H9 (cell line): ENCODE measurements at regions not wholly inside any gene's neighbourhood (a gene's known extent, or its start where the extent isn't known, plus 50 kb on each side); places are given as distances from the start of the nearest gene placed in this dataset.
"Not testable (repeated sequence)": the region's sequence is repeated elsewhere in the genome, so short reads cannot be mapped to it uniquely, and the experiment has no call there.

Experiments used
- DNase-seq: peaks from one replicate; pipeline ENCODE4 v3.0.0-alpha.2; 2017
- H2AFZ ChIP-seq: one replicate; pipeline ENCODE4 v1.6.1; 2013; ENCODE audit warnings: mild to moderate bottlenecking, low read length, control low read depth, moderate library complexity
- H2AK5ac ChIP-seq: 2 replicates; pipeline ENCODE4 v1.6.1; 2013; ENCODE audit warnings: low read length, control low read depth, mixed read lengths; ENCODE audit not compliant: insufficient read length
- H2BK120ac ChIP-seq: one replicate; pipeline ENCODE4 v1.6.1; 2013; ENCODE audit warnings: low read depth, mild to moderate bottlenecking, low read length, control low read depth, inconsistent platforms; ENCODE audit not compliant: poor library complexity, severe bottlenecking
- H2BK12ac ChIP-seq: 2 replicates; pipeline ENCODE4 v1.6.1; 2013; ENCODE audit warnings: low read length, control low read depth, mixed read lengths, low read depth; ENCODE audit not compliant: insufficient read length
- H2BK15ac ChIP-seq: 2 replicates; pipeline ENCODE4 v1.6.1; 2013; ENCODE audit warnings: low read depth, low read length, control low read depth
- H2BK20ac ChIP-seq: one replicate; pipeline ENCODE4 v1.6.1; 2013; ENCODE audit warnings: low read depth, mild to moderate bottlenecking, low read length, control low read depth, inconsistent platforms; ENCODE audit not compliant: poor library complexity, severe bottlenecking
- H2BK5ac ChIP-seq: 2 replicates; pipeline ENCODE4 v1.6.1; 2013; ENCODE audit warnings: low read length, control low read depth, mixed read lengths; ENCODE audit not compliant: insufficient read length
- H3K14ac ChIP-seq: 2 replicates; pipeline ENCODE4 v1.6.1; 2013; ENCODE audit warnings: low read length, control low read depth; ENCODE audit not compliant: insufficient read depth
- H3K18ac ChIP-seq: 2 replicates; pipeline ENCODE4 v1.6.1; 2013; ENCODE audit warnings: low read depth, mild to moderate bottlenecking, mixed read lengths, low read length, control low read depth; ENCODE audit not compliant: insufficient read length
- H3K23ac ChIP-seq: 2 replicates; pipeline ENCODE4 v1.6.1; 2013; ENCODE audit warnings: low read length, control low read depth, mixed read lengths, low read depth; ENCODE audit not compliant: insufficient read length
- H3K23me2 ChIP-seq: 2 replicates; pipeline ENCODE4 v1.6.1; 2013; ENCODE audit warnings: low read depth, mild to moderate bottlenecking, mixed read lengths, low read length, control low read depth; ENCODE audit not compliant: insufficient read length, poor library complexity, severe bottlenecking
- H3K27ac ChIP-seq: 2 replicates; pipeline ENCODE4 v1.5.1; 2013; ENCODE audit warnings: low read length, control low read depth, mixed read lengths, low read depth; ENCODE audit not compliant: insufficient read length
- H3K27me3 ChIP-seq: 2 replicates; pipeline ENCODE4 v1.6.1; 2013; ENCODE audit warnings: low read length, control low read depth, inconsistent platforms; ENCODE audit not compliant: insufficient read depth
- H3K4ac ChIP-seq: 2 replicates; pipeline ENCODE4 v1.6.1; 2013; ENCODE audit warnings: low read depth, mild to moderate bottlenecking, control low read depth, inconsistent platforms, low read length, moderate library complexity
- H3K4me1 ChIP-seq: 2 replicates; pipeline ENCODE4 v1.6.1; 2013; ENCODE audit warnings: low read length, control low read depth, inconsistent platforms; ENCODE audit not compliant: insufficient read depth
- H3K4me2 ChIP-seq: 2 replicates; pipeline ENCODE4 v1.6.1; 2013; ENCODE audit warnings: low read length, control low read depth, mixed read lengths; ENCODE audit not compliant: insufficient read length, insufficient read depth
- H3K56ac ChIP-seq: 2 replicates; pipeline ENCODE4 v1.6.1; 2013; ENCODE audit warnings: low read depth, mild to moderate bottlenecking, mixed read lengths, low read length, control low read depth; ENCODE audit not compliant: insufficient read length
- H3K79me1 ChIP-seq: 2 replicates; pipeline ENCODE4 v1.6.1; 2013; ENCODE audit warnings: low read depth, mild to moderate bottlenecking, moderate library complexity, low read length, control low read depth, inconsistent platforms; ENCODE audit not compliant: insufficient read depth, poor library complexity, severe bottlenecking
- H3K79me2 ChIP-seq: 2 replicates; pipeline ENCODE4 v1.6.1; 2013; ENCODE audit warnings: low read length, control low read depth, inconsistent platforms; ENCODE audit not compliant: insufficient read depth
- H3K9ac ChIP-seq: 2 replicates; pipeline ENCODE4 v1.6.1; 2013; ENCODE audit warnings: low read length, control low read depth, mixed read lengths; ENCODE audit not compliant: insufficient read length; ENCODE audit errors: extremely low read depth
- H3K9me3 ChIP-seq: one replicate; pipeline ENCODE4 v1.6.1; 2013; ENCODE audit warnings: low read depth, low read length, inconsistent platforms; ENCODE audit not compliant: control insufficient read depth
- H3T11ph ChIP-seq: one replicate; pipeline ENCODE4 v1.6.1; 2013; ENCODE audit warnings: mild to moderate bottlenecking, low read length, control low read depth, inconsistent platforms
- H4K20me1 ChIP-seq: one replicate; pipeline ENCODE4 v1.6.1; 2013; ENCODE audit not compliant: control insufficient read depth, insufficient read length, insufficient read depth
- H4K5ac ChIP-seq: 2 replicates; pipeline ENCODE4 v1.6.1; 2013; ENCODE audit warnings: low read depth, mild to moderate bottlenecking, mixed read lengths, low read length, control low read depth; ENCODE audit not compliant: insufficient read length
- H4K8ac ChIP-seq: replicated peaks from 2 replicates; pipeline ENCODE4 v1.6.1; 2013; ENCODE audit warnings: low read length, control low read depth, mixed read lengths, low read depth; ENCODE audit not compliant: insufficient read length
- H4K91ac ChIP-seq: 2 replicates; pipeline ENCODE4 v1.6.1; 2013; ENCODE audit warnings: low read depth, mild to moderate bottlenecking, moderate library complexity, mixed read lengths, low read length, control low read depth; ENCODE audit not compliant: insufficient read length
- H3K27ac Mint-ChIP-seq, 3 experiments: 2 replicates in 2 of 3; 3 replicates in 1 of 3; pipeline ENCODE4 v1.8.0; 2020 to 2021; ENCODE audit warnings: mixed read lengths in 3 of 3, mild to moderate bottlenecking in 1 of 3, moderate library complexity in 1 of 3
- H3K27me3 Mint-ChIP-seq: 2 replicates; pipeline ENCODE4 v1.8.0; 2021; ENCODE audit warnings: low read depth, mild to moderate bottlenecking, moderate library complexity, mixed read lengths
- H3K36me3 Mint-ChIP-seq, 3 experiments: 2 replicates in 2 of 3; 3 replicates in 1 of 3; pipeline ENCODE4 v1.8.0; 2020 to 2021; ENCODE audit warnings: low read depth in 3 of 3, mixed read lengths in 3 of 3; ENCODE audit not compliant: insufficient read depth in 1 of 3
- H3K4me1 Mint-ChIP-seq, 2 experiments: 2 replicates each; pipeline ENCODE4 v1.8.0; 2020; ENCODE audit warnings: mixed read lengths in 2 of 2
- H3K4me3 Mint-ChIP-seq, 2 experiments: 2 replicates in 1 of 2; 3 replicates in 1 of 2; pipeline ENCODE4 v1.8.0; 2020 to 2021; ENCODE audit warnings: mild to moderate bottlenecking in 2 of 2, mixed read lengths in 2 of 2, moderate library complexity in 1 of 2
- H3K9me3 Mint-ChIP-seq, 2 experiments: 2 replicates in 1 of 2; 3 replicates in 1 of 2; pipeline ENCODE4 v1.8.0; 2020; ENCODE audit warnings: mild to moderate bottlenecking in 2 of 2, mixed read lengths in 2 of 2, moderate library complexity in 1 of 2
- CTCF ChIP-seq: fragments of 200-600 bp; sonication (generic); conservative IDR thresholded peaks from 3 replicates; pipeline ENCODE4 v1.8.0; 2021; ENCODE audit warnings: antibody characterized with exemption, mild to moderate bottlenecking
- WGBS: extraction: QIAGEN DNeasy Blood & Tissue Kit; methylation state at CpG from one replicate; pipeline ENCODE4 v1.1.7; 2013; ENCODE audit warnings: missing lambda C conversion rate, low lambda C conversion rate, mixed read lengths; ENCODE audit not compliant: insufficient read length; ENCODE audit errors: extremely low coverage; 5-methylcytosine and 5-hydroxymethylcytosine counted together

GRCh38 chr17:70523426-70523825 is 354.1 kb downstream of the KCNJ2 start:
- H3T11ph ChIP-seq: no peak overlapping the region
- H3K23me2 ChIP-seq: no peaks in the 10 kb centered on the region
- no peak overlapping the region for H3K9ac ChIP-seq
- Mint-ChIP-seq H3K9me3 (no peaks in the 10 kb centered on the region), H3K27ac (no peak overlapping the region), H3K36me3 (no peaks in the 10 kb centered on the region), H3K4me1 (peaks cover 0 to 4% of the 10 kb centered on the region in 2 experiments; a peak in 1 of 4 replicates), H3K4me3 (no peak overlapping the region), H3K27me3 (no peaks in the 10 kb centered on the region)
- no peaks in the 10 kb centered on the region for H3K9me3 ChIP-seq
- no peak overlapping the region for H2BK20ac ChIP-seq
- no peaks in the 10 kb centered on the region for H3K79me1 ChIP-seq
- no peaks in the 10 kb centered on the region for H3K4me1 ChIP-seq
- no peak overlapping the region for H2AFZ ChIP-seq
- H4K91ac ChIP-seq: no peak overlapping the region
- no peak overlapping the region for H3K14ac ChIP-seq
- no peak overlapping the region for H3K18ac ChIP-seq
- H4K8ac ChIP-seq: no peak overlapping the region
- no peak overlapping the region for H2AK5ac ChIP-seq
- H4K5ac ChIP-seq: no peak overlapping the region
- DNase-seq: no peak
- no peak overlapping the region for H3K23ac ChIP-seq
- no peaks in the 10 kb centered on the region for H3K27me3 ChIP-seq
- H3K4ac ChIP-seq: no peak overlapping the region
- H3K27ac ChIP-seq: no peak overlapping the region
- H3K4me2 ChIP-seq: no peak overlapping the region
- no CpG with 5 or more reads among the region's 4 CpGs for WGBS
- H3K56ac ChIP-seq: no peak overlapping the region
- H2BK15ac ChIP-seq: no peak overlapping the region
- H3K79me2 ChIP-seq: no peaks in the 10 kb centered on the region
- no peak overlapping the region for H2BK5ac ChIP-seq
- H2BK120ac ChIP-seq: no peak overlapping the region
- no peaks in the 10 kb centered on the region for H4K20me1 ChIP-seq
- H2BK12ac ChIP-seq: no peak overlapping the region
- TF ChIP-seq CTCF: no peak

- not testable (repeated sequence) for H3K56ac ChIP-seq, H3K27ac Mint-ChIP-seq, H3K4ac ChIP-seq, H4K5ac ChIP-seq, H2BK5ac ChIP-seq, H3T11ph ChIP-seq, H3K4me2 ChIP-seq, H3K4me1 ChIP-seq, H3K9ac ChIP-seq, H3K23me2 ChIP-seq, H2BK20ac ChIP-seq, DNase-seq, H2AFZ ChIP-seq, H3K79me1 ChIP-seq, H3K4me3 Mint-ChIP-seq, H4K20me1 ChIP-seq, H2BK15ac ChIP-seq, H3K23ac ChIP-seq, H2AK5ac ChIP-seq, H3K4me1 Mint-ChIP-seq, H2BK12ac ChIP-seq, H3K14ac ChIP-seq, H2BK120ac ChIP-seq, H3K79me2 ChIP-seq, H4K91ac ChIP-seq, H3K18ac ChIP-seq, H3K36me3 Mint-ChIP-seq, H4K8ac ChIP-seq, H3K27me3 ChIP-seq, H3K9me3 ChIP-seq, H3K9me3 Mint-ChIP-seq, H3K27me3 Mint-ChIP-seq, H3K27ac ChIP-seq
- no CpG with 5 or more reads among the region's 7 CpGs for WGBS
Measured at GRCh38 chr17:70525035-70525434, 355.7 kb downstream of the KCNJ2 start.
